ENCODE measurements at regions not wholly inside any gene's neighbourhood (a gene's known extent, or its start where the extent isn't known, plus 50 kb on each side); places are given as distances from the start of the nearest gene placed in this dataset.
"Not testable (repeated sequence)": the region's sequence is repeated elsewhere in the genome, so short reads cannot be mapped to it uniquely, and the experiment has no call there.

DNA sequence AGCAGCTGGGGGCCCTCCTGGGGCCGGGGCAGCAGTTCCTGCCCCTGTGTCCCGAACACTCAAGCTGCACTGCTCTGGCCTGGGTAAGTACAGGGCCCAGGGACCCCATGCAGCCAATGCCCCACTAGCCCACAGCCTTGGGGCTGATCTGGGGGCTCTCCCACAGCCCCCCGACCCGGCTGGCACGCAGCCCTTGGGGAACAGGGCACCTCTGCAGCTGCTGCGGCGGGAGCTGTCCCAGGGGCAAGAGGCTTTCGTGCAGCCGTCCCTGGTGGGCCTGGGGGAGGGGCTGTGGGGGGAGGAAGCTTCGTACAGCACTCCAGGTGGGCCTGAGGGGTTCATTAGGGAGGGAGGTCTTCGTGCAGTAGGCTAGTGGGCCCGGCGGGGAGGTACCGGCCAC is 186.9 kb downstream of the IGLL1 start:
- TF ChIP-seq EP300, POLR2A, POLR2AphosphoS5 (IDR thresholded peaks at IDR 0.05): not testable (repeated sequence)

Data from stomach (tissue), 4 donors.